Putamen (tissue), 1 donor: ENCODE measurements at regions not wholly inside any gene's neighbourhood (a gene's known extent, or its start where the extent isn't known, plus 50 kb on each side); places are given as distances from the start of the nearest gene placed in this dataset.

Source experiments
- DNase-seq: peaks from one replicate; pipeline ENCODE4 v3.0.0-alpha.2; 2016; ENCODE audit warnings: low spot score

GRCh38 chr2:111712361-111712760 lies 171.6 kb downstream of the ANAPC1 start:
- no peak for DNase-seq

GRCh38 chr2:111712940-111713515 lies 171.0 kb downstream of the ANAPC1 start:
- no peak for DNase-seq

- no peak for DNase-seq
Measured at GRCh38 chr2:111715987-111716904, 167.7 kb downstream of the ANAPC1 start.

GRCh38 chr2:111716905-111717775 lies 166.9 kb downstream of the ANAPC1 start:
- DNase-seq, result no peak
